HG02588 (cell line): ENCODE measurements at regions not wholly inside any gene's neighbourhood (a gene's known extent, or its start where the extent isn't known, plus 50 kb on each side); places are given as distances from the start of the nearest gene placed in this dataset.

ENCODE experiments used
- ATAC-seq: cut with Tn5 transposase; IDR thresholded peaks from one replicate; pipeline ENCODE4 v1.9.1; 2021; ENCODE audit warnings: mild to moderate bottlenecking, moderate library complexity; ENCODE audit not compliant: unreplicated experiment

GRCh38 chr4:180491210-180491609, 1752.0 kb upstream of the TENM3 start:
- ATAC-seq: no peak

- ATAC-seq: no peak
These were observed 1749.9 kb upstream of the TENM3 start for GRCh38 chr4:180493299-180493698.

GRCh38 chr4:180500154-180500553, 1743.0 kb upstream of the TENM3 start:
- ATAC-seq: no peak

- no peak for ATAC-seq
These were observed 1730.3 kb upstream of the TENM3 start for GRCh38 chr4:180512801-180513475.

- ATAC-seq: no peak
These were observed 1724.3 kb upstream of the TENM3 start for GRCh38 chr4:180518906-180519305.

- no peak for ATAC-seq
These were observed 1722.0 kb upstream of the TENM3 start for GRCh38 chr4:180521181-180521580.

- no peak for ATAC-seq
These were observed 1717.6 kb upstream of the TENM3 start for GRCh38 chr4:180525523-180526077.

GRCh38 chr4:180528003-180528402, 1715.2 kb upstream of the TENM3 start:
- ATAC-seq: no peak

- no peak for ATAC-seq
These were observed 1712.4 kb upstream of the TENM3 start for GRCh38 chr4:180530787-180531186.

GRCh38 chr4:180532691-180533090, 1710.5 kb upstream of the TENM3 start:
- ATAC-seq: no peak

- no peak for ATAC-seq
These were observed 1704.7 kb upstream of the TENM3 start for GRCh38 chr4:180538384-180539057.

GRCh38 chr4:180539284-180539683, 1703.9 kb upstream of the TENM3 start:
- no peak for ATAC-seq

GRCh38 chr4:180541678-180542077, 1701.5 kb upstream of the TENM3 start:
- no peak for ATAC-seq

- ATAC-seq: no peak
These were observed 1700.6 kb upstream of the TENM3 start for GRCh38 chr4:180542445-180543100.

- ATAC-seq: no peak
These were observed 1693.1 kb upstream of the TENM3 start for GRCh38 chr4:180550106-180550505.

GRCh38 chr4:180557348-180557747, 1685.9 kb upstream of the TENM3 start:
- ATAC-seq: no peak

GRCh38 chr4:180557950-180558349, 1685.3 kb upstream of the TENM3 start:
- ATAC-seq: no peak

- ATAC-seq: no peak
These were observed 1684.8 kb upstream of the TENM3 start for GRCh38 chr4:180558427-180558826.

- ATAC-seq: no peak
These were observed 1682.3 kb upstream of the TENM3 start for GRCh38 chr4:180560896-180561295.

GRCh38 chr4:180564026-180564425, 1679.2 kb upstream of the TENM3 start:
- no peak for ATAC-seq

- no peak for ATAC-seq
These were observed 1678.8 kb upstream of the TENM3 start for GRCh38 chr4:180564448-180564847.
